SJCRH30 (cell line): ENCODE measurements at regions not wholly inside any gene's neighbourhood (a gene's known extent, or its start where the extent isn't known, plus 50 kb on each side); places are given as distances from the start of the nearest gene placed in this dataset.

Source experiments
- DNase-seq, 2 experiments: peaks; one replicate each; pipeline ENCODE4 v3.0.0-alpha.2; 2015 to 2020
- H3K27ac ChIP-seq: fragments of 250-450 bp; sonication (Bioruptor Pico); 2 replicates; pipeline ENCODE4 v1.5.1; 2020; ENCODE audit warnings: mild to moderate bottlenecking, moderate library complexity
- H3K27me3 ChIP-seq: fragments of 250-450 bp; sonication (Bioruptor Pico); 2 replicates; pipeline ENCODE4 v1.5.1; 2020; ENCODE audit warnings: mild to moderate bottlenecking, moderate library complexity
- H3K36me3 ChIP-seq: fragments of 250-450 bp; sonication (Bioruptor Pico); 2 replicates; pipeline ENCODE4 v1.5.1; 2020; ENCODE audit warnings: mild to moderate bottlenecking, moderate library complexity
- H3K4me1 ChIP-seq: fragments of 250-450 bp; sonication (Bioruptor Pico); 2 replicates; pipeline ENCODE4 v1.5.1; 2020; ENCODE audit warnings: mild to moderate bottlenecking, moderate library complexity
- H3K4me3 ChIP-seq: fragments of 250-450 bp; sonication (Bioruptor Pico); 2 replicates; pipeline ENCODE4 v1.5.1; 2020; ENCODE audit warnings: mild to moderate bottlenecking, moderate library complexity
- H3K9me3 ChIP-seq: fragments of 250-450 bp; sonication (Bioruptor Pico); replicated peaks from 2 replicates; pipeline ENCODE4 v1.5.1; 2020; ENCODE audit warnings: mild to moderate bottlenecking, moderate library complexity

- Histone ChIP-seq H3K27ac (no peak overlapping the region), H3K4me3 (no peak overlapping the region), H3K27me3 (no peaks in the 10 kb centered on the region), H3K4me1 (no peaks in the 10 kb centered on the region), H3K9me3 (no peaks in the 10 kb centered on the region), H3K36me3 (no peaks in the 10 kb centered on the region)
- no peak for DNase-seq
These were observed 124.9 kb upstream of the ZC3H12C start for GRCh38 chr11:109968299-109968698.

- Histone ChIP-seq H3K27ac (no peak overlapping the region), H3K27me3 (no peaks in the 10 kb centered on the region), H3K4me3 (no peak overlapping the region), H3K36me3 (no peaks in the 10 kb centered on the region), H3K9me3 (no peaks in the 10 kb centered on the region), H3K4me1 (no peaks in the 10 kb centered on the region)
- no peak for DNase-seq
These were observed 124.4 kb upstream of the ZC3H12C start for GRCh38 chr11:109968781-109969180.

DNA sequence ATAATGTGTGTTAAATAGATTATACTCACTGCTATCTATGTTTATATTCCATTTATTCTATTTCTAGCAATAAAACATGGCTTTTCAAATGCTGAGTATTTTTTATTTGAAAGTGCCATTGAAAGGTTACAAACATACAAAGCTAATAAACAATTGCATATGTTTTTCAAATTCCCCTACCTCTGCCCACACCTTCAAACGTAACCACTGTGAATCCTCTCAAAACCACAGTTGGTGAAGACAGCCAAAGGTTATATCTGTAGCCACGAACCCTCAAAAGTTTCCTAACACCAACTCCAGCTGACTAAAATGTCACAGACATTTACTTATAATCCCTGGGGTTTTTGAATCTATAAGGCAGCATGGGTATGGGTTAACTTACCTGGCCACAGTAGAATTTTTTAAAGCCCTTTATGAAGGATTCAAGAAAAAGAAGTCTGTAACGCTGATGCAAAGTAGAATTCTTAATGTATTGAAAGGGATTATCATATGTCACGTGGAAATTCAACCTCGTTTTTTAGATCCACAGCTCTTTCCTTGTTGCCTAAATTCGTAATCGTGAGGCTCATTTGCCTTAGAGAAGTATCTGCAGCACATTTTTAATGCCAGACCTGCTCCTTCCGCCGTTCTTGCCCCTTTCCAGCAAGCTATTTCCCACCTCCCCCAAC, 122.5 kb upstream of the ZC3H12C start:
- no peak for DNase-seq
- Histone ChIP-seq H3K36me3 (no peaks in the 10 kb centered on the region), H3K4me3 (no peak overlapping the region), H3K27me3 (no peaks in the 10 kb centered on the region), H3K9me3 (no peaks in the 10 kb centered on the region), H3K4me1 (no peaks in the 10 kb centered on the region), H3K27ac (no peak overlapping the region)

GRCh38 chr11:109971184-109971523, 122.0 kb upstream of the ZC3H12C start:
- no peak overlapping the region for H3K27ac ChIP-seq
- DNase-seq: peak in 1 of 2 experiments; percentile 1
- H3K4me3 ChIP-seq: no peak overlapping the region

DNA sequence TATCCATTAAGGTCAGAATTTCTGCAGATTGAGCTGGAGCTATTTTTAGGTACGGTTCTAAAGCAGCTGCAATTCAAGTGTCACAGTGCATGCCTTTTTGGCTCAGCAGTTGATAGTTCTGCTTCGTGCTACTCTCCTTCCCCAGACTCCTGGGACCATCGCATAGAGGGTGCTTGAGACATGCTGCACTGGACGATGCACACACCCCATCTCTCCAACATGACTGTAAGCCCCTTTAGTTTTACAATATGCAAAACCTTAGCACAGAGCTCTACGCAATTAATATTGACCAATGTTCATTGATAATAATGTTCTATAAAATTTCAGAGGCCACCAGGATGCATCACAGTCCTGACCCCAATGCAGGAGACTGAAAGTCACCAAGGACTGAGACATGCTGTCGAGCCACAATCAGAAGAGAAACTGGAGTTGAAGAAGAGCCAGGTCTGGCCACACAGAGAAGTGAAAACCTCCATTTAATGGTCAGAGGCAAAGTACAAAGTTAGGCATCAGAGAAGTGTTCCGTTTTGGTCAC, 120.9 kb upstream of the ZC3H12C start:
- H3K4me1 ChIP-seq: no peaks in the 10 kb centered on the region
- peak in 1 of 2 experiments; percentile 6 for DNase-seq
- H3K36me3 ChIP-seq: no peaks in the 10 kb centered on the region
- no peak overlapping the region for H3K4me3 ChIP-seq
- H3K27me3 ChIP-seq: no peaks in the 10 kb centered on the region
- no peak overlapping the region for H3K27ac ChIP-seq
- no peaks in the 10 kb centered on the region for H3K9me3 ChIP-seq

More at GRCh38 chr11:109971184-109971523, 122.0 kb upstream of the ZC3H12C start:
- no peaks in the 10 kb centered on the region for H3K4me1 ChIP-seq
- H3K27me3 ChIP-seq: no peaks in the 10 kb centered on the region
- no peaks in the 10 kb centered on the region for H3K36me3 ChIP-seq
- H3K9me3 ChIP-seq: no peaks in the 10 kb centered on the region

GRCh38 chr11:109972939-109973338, 120.3 kb upstream of the ZC3H12C start:
- no peaks in the 10 kb centered on the region for H3K9me3 ChIP-seq
- no peaks in the 10 kb centered on the region for H3K4me1 ChIP-seq
- H3K4me3 ChIP-seq: no peak overlapping the region
- no peak overlapping the region for H3K27ac ChIP-seq
- no peaks in the 10 kb centered on the region for H3K36me3 ChIP-seq
- no peak for DNase-seq
- H3K27me3 ChIP-seq: no peaks in the 10 kb centered on the region

- DNase-seq: no peak
- Histone ChIP-seq H3K9me3 (no peaks in the 10 kb centered on the region), H3K36me3 (no peaks in the 10 kb centered on the region), H3K4me3 (no peak overlapping the region), H3K27ac (no peak overlapping the region), H3K27me3 (no peaks in the 10 kb centered on the region), H3K4me1 (no peaks in the 10 kb centered on the region)
These were observed 119.7 kb upstream of the ZC3H12C start for GRCh38 chr11:109973486-109973885.

- Histone ChIP-seq H3K4me3 (no peak overlapping the region), H3K4me1 (no peaks in the 10 kb centered on the region), H3K9me3 (no peaks in the 10 kb centered on the region), H3K27ac (no peak overlapping the region), H3K36me3 (no peaks in the 10 kb centered on the region), H3K27me3 (no peaks in the 10 kb centered on the region)
- no peak for DNase-seq
These were observed 118.7 kb upstream of the ZC3H12C start for GRCh38 chr11:109974523-109974922.

DNA sequence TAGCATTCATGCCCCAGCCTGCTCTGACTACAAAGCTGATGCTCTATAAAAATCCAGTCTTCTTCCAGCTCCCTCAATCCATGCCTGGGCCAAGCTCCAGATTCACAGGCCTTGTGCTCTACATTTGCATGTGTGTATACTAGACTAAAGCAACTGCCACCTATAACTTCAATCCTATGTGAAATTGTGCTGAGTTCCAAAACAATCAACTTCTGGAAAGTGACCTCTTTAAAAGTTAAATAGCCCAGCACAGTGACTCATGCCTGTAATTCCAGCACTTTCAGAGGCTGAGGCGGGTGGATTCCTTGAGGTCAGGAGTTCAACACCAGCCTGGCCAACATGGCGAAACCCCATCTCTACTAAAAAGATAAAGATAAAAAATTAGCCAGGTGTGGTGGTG, 114.3 kb upstream of the ZC3H12C start:
- DNase-seq: no peak
- Histone ChIP-seq H3K36me3 (no peaks in the 10 kb centered on the region), H3K4me3 (no peak overlapping the region)

DNA sequence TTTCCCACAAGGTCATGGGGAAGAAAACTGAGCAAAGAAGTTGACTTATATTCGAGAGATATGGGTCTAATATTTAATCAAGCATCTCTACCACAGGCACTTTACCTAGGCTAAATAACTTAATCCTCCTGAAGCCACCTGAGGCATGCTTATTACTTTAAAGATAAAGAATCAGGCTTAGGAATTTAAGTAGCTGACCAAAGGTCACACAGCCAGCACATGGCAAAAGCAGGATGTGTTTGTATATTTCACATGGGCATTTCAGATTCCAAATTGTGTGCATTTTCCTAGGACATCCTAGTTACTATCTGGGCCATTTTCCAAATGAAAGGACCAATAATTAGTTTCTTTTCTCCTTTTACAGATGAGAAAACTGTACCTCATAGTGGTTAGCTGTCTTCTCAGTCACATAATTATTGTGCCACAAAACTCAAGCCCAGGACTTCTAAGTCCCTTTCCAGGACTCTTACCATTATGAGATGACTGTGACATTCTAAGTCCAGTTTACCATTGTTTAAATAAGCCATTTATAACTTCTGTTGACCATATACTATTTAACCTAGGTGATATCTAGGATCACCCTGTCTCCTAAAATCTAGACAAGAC, 112.1 kb upstream of the ZC3H12C start:
- Histone ChIP-seq H3K27ac (no peak overlapping the region), H3K36me3 (no peaks in the 10 kb centered on the region), H3K9me3 (no peaks in the 10 kb centered on the region), H3K4me1 (no peaks in the 10 kb centered on the region), H3K27me3 (no peaks in the 10 kb centered on the region), H3K4me3 (no peak overlapping the region)
- DNase-seq: no peak

More for the DNA sequence above, 114.3 kb upstream of the ZC3H12C start:
- Histone ChIP-seq H3K9me3 (no peaks in the 10 kb centered on the region), H3K4me1 (no peaks in the 10 kb centered on the region), H3K27ac (no peak overlapping the region), H3K27me3 (no peaks in the 10 kb centered on the region)

DNA sequence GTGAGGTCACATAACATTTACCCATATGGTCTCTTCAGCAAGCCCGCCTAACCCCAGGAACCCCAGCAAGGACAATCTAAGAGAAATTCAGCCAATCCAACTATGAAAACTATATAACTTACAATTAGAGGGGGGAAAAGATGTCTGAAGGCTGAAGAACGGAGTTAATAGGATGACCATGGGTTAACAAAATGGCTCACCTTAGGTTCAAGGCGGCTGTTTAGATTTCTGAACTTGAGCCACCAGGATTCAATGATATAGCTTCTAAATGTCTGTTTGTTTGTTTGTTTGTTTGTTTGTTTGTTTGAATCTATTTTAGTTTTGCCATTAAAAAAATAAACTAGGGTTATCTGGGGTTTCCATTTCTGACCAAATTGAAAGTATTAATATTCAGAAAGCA, 109.8 kb upstream of the ZC3H12C start:
- no peaks in the 10 kb centered on the region for H3K9me3 ChIP-seq
- no peaks in the 10 kb centered on the region for H3K4me1 ChIP-seq
- no peak overlapping the region for H3K27ac ChIP-seq
- no peaks in the 10 kb centered on the region for H3K36me3 ChIP-seq
- DNase-seq: no peak
- H3K27me3 ChIP-seq: no peaks in the 10 kb centered on the region
- no peak overlapping the region for H3K4me3 ChIP-seq

- no peak for DNase-seq
- Histone ChIP-seq H3K4me3 (no peak overlapping the region), H3K9me3 (no peaks in the 10 kb centered on the region), H3K4me1 (no peaks in the 10 kb centered on the region), H3K27me3 (no peaks in the 10 kb centered on the region), H3K27ac (no peak overlapping the region), H3K36me3 (no peaks in the 10 kb centered on the region)
These were observed 108.4 kb upstream of the ZC3H12C start for GRCh38 chr11:109984634-109985289.

GRCh38 chr11:109986488-109986887, 106.7 kb upstream of the ZC3H12C start:
- DNase-seq: no peak
- H3K9me3 ChIP-seq: no peaks in the 10 kb centered on the region
- H3K4me3 ChIP-seq: no peak overlapping the region
- H3K27ac ChIP-seq: no peak overlapping the region
- H3K4me1 ChIP-seq: no peaks in the 10 kb centered on the region
- no peaks in the 10 kb centered on the region for H3K27me3 ChIP-seq
- no peaks in the 10 kb centered on the region for H3K36me3 ChIP-seq

DNA sequence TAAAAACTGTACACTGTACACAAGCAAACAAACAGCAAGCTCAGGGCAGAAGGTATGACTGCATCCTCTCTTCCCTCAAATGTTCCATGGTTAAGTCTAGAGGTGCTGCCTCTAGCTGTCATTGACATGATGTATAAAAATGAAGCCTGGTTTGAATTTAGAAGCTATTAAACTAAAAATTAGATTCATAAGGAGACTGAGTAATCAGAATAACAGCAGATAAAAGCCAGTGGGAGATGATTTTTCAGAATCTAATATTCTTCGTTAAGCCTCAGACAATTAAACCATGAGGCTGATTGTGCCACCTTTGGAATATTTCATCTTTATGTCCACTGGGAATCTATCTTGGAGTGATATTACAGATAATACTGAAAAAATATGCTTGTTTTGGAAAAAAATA, 101.4 kb upstream of the ZC3H12C start:
- Histone ChIP-seq H3K27ac (no peak overlapping the region), H3K9me3 (no peaks in the 10 kb centered on the region), H3K36me3 (no peaks in the 10 kb centered on the region), H3K4me1 (peaks cover 15% of the 10 kb centered on the region), H3K27me3 (no peaks in the 10 kb centered on the region), H3K4me3 (no peak overlapping the region)
- DNase-seq: no peak

- H3K9me3 ChIP-seq: no peaks in the 10 kb centered on the region
- H3K36me3 ChIP-seq: no peaks in the 10 kb centered on the region
- H3K4me1 ChIP-seq: peaks cover 15% of the 10 kb centered on the region
- DNase-seq: peak; percentile 61 to 72
- H3K4me3 ChIP-seq: no peak overlapping the region
- H3K27ac ChIP-seq: peak overlapping the region; percentile 54
- H3K27me3 ChIP-seq: no peaks in the 10 kb centered on the region
These were observed 99.4 kb upstream of the ZC3H12C start for GRCh38 chr11:109993786-109994185.
